ENCODE measurements at regions not wholly inside any gene's neighbourhood (a gene's known extent, or its start where the extent isn't known, plus 50 kb on each side); places are given as distances from the start of the nearest gene placed in this dataset.

DNA sequence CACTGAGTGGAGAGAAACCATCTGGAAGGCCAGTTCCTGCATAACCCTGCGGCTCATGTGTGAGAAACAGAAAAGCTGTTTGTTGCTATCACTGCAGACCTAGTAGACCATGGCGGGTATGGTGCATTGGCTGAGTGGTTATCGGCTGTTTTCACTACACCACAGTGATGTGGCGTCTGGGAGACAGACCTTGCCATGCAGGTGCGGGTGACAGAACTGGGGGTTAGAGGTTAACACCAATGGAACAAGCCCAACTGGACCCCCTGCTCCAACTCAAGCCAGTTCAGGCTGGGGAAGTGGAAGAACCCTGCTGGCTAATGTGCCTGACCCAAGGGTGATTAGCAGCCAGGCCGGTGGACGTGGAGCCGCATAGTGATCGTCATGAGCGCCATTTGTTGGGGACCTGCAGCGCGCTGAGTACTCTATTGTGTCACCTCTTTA lies 91.9 kb downstream of the IRF8 start (continued):
- no peak for TF ChIP-seq EZH2 (IDR thresholded peaks at IDR 0.05)

DNA sequence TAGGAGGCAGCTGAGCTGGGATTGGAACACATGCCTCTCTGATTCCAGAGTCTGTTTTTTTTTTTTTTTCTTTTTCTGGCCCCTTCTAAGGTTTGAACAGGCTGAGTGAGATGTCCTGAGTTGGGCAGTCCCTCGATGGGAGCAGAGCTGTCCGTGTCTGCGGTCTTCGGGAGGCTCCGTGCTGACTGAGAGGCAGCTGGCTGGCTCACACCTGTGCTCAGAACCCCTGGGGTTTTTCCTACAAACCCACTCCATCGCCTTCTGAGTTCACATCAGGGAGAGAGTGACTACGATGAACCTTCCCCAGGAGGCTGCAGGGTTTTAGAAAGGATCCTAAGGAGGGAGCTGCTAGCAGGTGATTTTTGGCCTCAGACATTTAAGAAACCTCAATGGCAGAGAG lies 92.5 kb downstream of the IRF8 start:
- no peak overlapping the region for H3K4me2 ChIP-seq (ENCODE audit: low read length)
- H3K27me3 ChIP-seq (ENCODE audit: insufficient read depth, low read length) = peaks cover 59% of the 10 kb centered on the region
- H3K27ac ChIP-seq (ENCODE audit: low read depth, low read length) = no peak overlapping the region
- no peak overlapping the region for H3K4me3 ChIP-seq (replicated peaks in 1 of 2; ENCODE audit: low read depth in 1 of 2, low read length in 2 of 2)
- H3K36me3 ChIP-seq (ENCODE audit: control insufficient read depth in 1 of 2, insufficient read depth in 2 of 2, low read length in 2 of 2) = no peaks in the 10 kb centered on the region
- intact Hi-C loops (cut with micrococcal nuclease) = no loop called here
- H3K9ac ChIP-seq (ENCODE audit: low read length) = no peak overlapping the region
- DNase-seq (ENCODE audit: low read depth, low spot score) (no peak), ATAC-seq (no peak)
- H3K9me2 ChIP-seq (ENCODE audit: insufficient read depth) = no peaks in the 10 kb centered on the region
- no peaks in the 10 kb centered on the region for H3K9me3 ChIP-seq (ENCODE audit: control insufficient read depth in 1 of 2, insufficient read depth in 1 of 2, low read depth in 1 of 2, low read length in 2 of 2)
- H3K4me1 ChIP-seq (ENCODE audit: control insufficient read depth in 1 of 2, insufficient read depth in 2 of 2, low read length in 2 of 2) = no peaks in the 10 kb centered on the region
- RAD21 ChIA-PET (ENCODE audit: low non-redundant PET in 1 of 2, low total read pairs in 2 of 2, uncharacterized antibody in 2 of 2, unreplicated experiment in 2 of 2) = no interaction called here
- TF ChIP-seq EZH2phosphoT487 (IDR thresholded peaks at IDR 0.05; ENCODE audit: borderline replicate concordance) (no peak), EZH2 (IDR thresholded peaks at IDR 0.05) (no peak), TCF7L2 (IDR thresholded peaks at IDR 0.05; ENCODE audit: borderline replicate concordance, extremely low read depth, insufficient read depth, insufficient read length) (no peak), CBX3 (IDR thresholded peaks at IDR 0.05; ENCODE audit: low read depth) (no peak), FOSL1 (IDR thresholded peaks at IDR 0.05; ENCODE audit: low read depth) (no peak), SP1 (IDR thresholded peaks at IDR 0.05; ENCODE audit: low read depth) (no peak), YY1 (IDR thresholded peaks at IDR 0.05; ENCODE audit: extremely low read depth, insufficient replicate concordance, low read depth, low read length) (no peak)
- no peak overlapping the region for H2AFZ ChIP-seq (ENCODE audit: low read depth, low read length, poor library complexity, severe bottlenecking)
- BruUV-seq (replicated peaks) = no TSS peak
- H4K20me1 ChIP-seq (ENCODE audit: insufficient read depth) = no peaks in the 10 kb centered on the region
- no peaks in the 10 kb centered on the region for H3K79me2 ChIP-seq (ENCODE audit: insufficient read depth, low read length)
- CTCF ChIA-PET = interaction anchor here (9.1 kb wide), 1 partner anchor 171 kb away, joined by 232 read pairs; no protein-coding TSS in a partner anchor
- POLR2A ChIA-PET = no interaction called here

DNA sequence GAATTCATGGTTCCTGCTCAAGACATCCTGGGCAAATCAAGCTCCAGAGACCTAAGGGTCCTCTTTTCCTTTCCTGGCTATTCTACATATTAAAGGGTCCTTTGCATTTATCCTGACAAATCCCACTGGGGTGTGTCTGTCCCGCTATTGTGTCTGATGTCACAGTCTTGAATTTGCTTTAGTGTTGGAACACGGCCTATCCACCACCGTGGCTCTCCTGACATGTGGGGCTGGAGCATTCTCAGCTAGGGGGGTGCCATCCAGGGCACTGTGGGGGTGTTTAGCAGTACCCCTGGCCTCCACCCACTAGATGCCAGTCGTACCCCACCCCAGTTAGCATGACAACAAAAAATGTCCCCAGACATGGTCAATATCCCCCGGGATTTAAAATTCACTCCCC lies 92.9 kb downstream of the IRF8 start:
- Histone ChIP-seq H3K9me3 (ENCODE audit: control insufficient read depth in 1 of 2, insufficient read depth in 1 of 2, low read depth in 1 of 2, low read length in 2 of 2) (no peaks in the 10 kb centered on the region), H3K9me2 (ENCODE audit: insufficient read depth) (no peaks in the 10 kb centered on the region), H2AFZ (ENCODE audit: low read depth, low read length, poor library complexity, severe bottlenecking) (no peak overlapping the region), H4K20me1 (ENCODE audit: insufficient read depth) (no peaks in the 10 kb centered on the region), H3K27ac (ENCODE audit: low read depth, low read length) (no peak overlapping the region), H3K9ac (ENCODE audit: low read length) (no peak overlapping the region), H3K36me3 (ENCODE audit: control insufficient read depth in 1 of 2, insufficient read depth in 2 of 2, low read length in 2 of 2) (no peaks in the 10 kb centered on the region), H3K4me1 (ENCODE audit: control insufficient read depth in 1 of 2, insufficient read depth in 2 of 2, low read length in 2 of 2) (no peaks in the 10 kb centered on the region), H3K4me3 (replicated peaks in 1 of 2; ENCODE audit: low read depth in 1 of 2, low read length in 2 of 2) (no peak overlapping the region), H3K4me2 (ENCODE audit: low read length) (no peak overlapping the region), H3K27me3 (ENCODE audit: insufficient read depth, low read length) (peaks cover 55% of the 10 kb centered on the region), H3K79me2 (ENCODE audit: insufficient read depth, low read length) (no peaks in the 10 kb centered on the region)
- ChIA-PET POLR2A (no interaction called here), CTCF (interaction anchor here (9.1 kb wide), 1 partner anchor 171 kb away, joined by 232 read pairs; no protein-coding TSS in a partner anchor), RAD21 (ENCODE audit: low non-redundant PET in 1 of 2, low total read pairs in 2 of 2, uncharacterized antibody in 2 of 2, unreplicated experiment in 2 of 2) (no interaction called here)
- ATAC-seq (no peak), DNase-seq (ENCODE audit: low read depth, low spot score) (no peak)
- intact Hi-C loops (cut with micrococcal nuclease) = no loop called here
- no TSS peak for BruUV-seq (replicated peaks)
- no peak for TF ChIP-seq CEBPB (IDR thresholded peaks at IDR 0.05; ENCODE audit: low read depth)
- TF ChIP-seq POLR2AphosphoS5 (IDR thresholded peaks at IDR 0.05; ENCODE audit: low read depth, low read length) = no peak
- TF ChIP-seq CBX3 (IDR thresholded peaks at IDR 0.05; ENCODE audit: low read depth) = no peak
- TF ChIP-seq JUND (IDR thresholded peaks at IDR 0.05) = no peak
- TF ChIP-seq YY1 (IDR thresholded peaks at IDR 0.05; ENCODE audit: extremely low read depth, insufficient replicate concordance, low read depth, low read length) = no peak
- TF ChIP-seq, protein P1, sequence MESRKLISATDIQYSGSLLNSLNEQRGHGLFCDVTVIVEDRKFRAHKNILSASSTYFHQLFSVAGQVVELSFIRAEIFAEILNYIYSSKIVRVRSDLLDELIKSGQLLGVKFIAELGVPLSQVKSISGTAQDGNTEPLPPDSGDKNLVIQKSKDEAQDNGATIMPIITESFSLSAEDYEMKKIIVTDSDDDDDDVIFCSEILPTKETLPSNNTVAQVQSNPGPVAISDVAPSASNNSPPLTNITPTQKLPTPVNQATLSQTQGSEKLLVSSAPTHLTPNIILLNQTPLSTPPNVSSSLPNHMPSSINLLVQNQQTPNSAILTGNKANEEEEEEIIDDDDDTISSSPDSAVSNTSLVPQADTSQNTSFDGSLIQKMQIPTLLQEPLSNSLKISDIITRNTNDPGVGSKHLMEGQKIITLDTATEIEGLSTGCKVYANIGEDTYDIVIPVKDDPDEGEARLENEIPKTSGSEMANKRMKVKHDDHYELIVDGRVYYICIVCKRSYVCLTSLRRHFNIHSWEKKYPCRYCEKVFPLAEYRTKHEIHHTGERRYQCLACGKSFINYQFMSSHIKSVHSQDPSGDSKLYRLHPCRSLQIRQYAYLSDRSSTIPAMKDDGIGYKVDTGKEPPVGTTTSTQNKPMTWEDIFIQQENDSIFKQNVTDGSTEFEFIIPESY (IDR thresholded peaks at IDR 0.05; ENCODE audit: extremely low read depth, insufficient replicate concordance, low read length) = no peak
- TF ChIP-seq ELF1 (IDR thresholded peaks at IDR 0.05; ENCODE audit: borderline replicate concordance, low read depth) = no peak
- TF ChIP-seq SRF (IDR thresholded peaks at IDR 0.05; ENCODE audit: low read depth) = no peak
- no peak for TF ChIP-seq TCF7L2 (IDR thresholded peaks at IDR 0.05; ENCODE audit: borderline replicate concordance, extremely low read depth, insufficient read depth, insufficient read length)
- TF ChIP-seq SIN3A (IDR thresholded peaks at IDR 0.05; ENCODE audit: low read depth) = no peak
- TF ChIP-seq, protein P2, sequence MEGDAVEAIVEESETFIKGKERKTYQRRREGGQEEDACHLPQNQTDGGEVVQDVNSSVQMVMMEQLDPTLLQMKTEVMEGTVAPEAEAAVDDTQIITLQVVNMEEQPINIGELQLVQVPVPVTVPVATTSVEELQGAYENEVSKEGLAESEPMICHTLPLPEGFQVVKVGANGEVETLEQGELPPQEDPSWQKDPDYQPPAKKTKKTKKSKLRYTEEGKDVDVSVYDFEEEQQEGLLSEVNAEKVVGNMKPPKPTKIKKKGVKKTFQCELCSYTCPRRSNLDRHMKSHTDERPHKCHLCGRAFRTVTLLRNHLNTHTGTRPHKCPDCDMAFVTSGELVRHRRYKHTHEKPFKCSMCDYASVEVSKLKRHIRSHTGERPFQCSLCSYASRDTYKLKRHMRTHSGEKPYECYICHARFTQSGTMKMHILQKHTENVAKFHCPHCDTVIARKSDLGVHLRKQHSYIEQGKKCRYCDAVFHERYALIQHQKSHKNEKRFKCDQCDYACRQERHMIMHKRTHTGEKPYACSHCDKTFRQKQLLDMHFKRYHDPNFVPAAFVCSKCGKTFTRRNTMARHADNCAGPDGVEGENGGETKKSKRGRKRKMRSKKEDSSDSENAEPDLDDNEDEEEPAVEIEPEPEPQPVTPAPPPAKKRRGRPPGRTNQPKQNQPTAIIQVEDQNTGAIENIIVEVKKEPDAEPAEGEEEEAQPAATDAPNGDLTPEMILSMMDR (IDR thresholded peaks at IDR 0.05 in 2 of 3, conservative IDR thresholded peaks at IDR 0.05 in 1 of 3; ENCODE audit: borderline replicate concordance in 1 of 3, insufficient read depth in 1 of 3, low read depth in 2 of 3, low read length in 2 of 3) = no peak
- TF ChIP-seq EZH2 (IDR thresholded peaks at IDR 0.05) = no peak
